WTC11 (cell line): ENCODE measurements at regions not wholly inside any gene's neighbourhood (a gene's known extent, or its start where the extent isn't known, plus 50 kb on each side); places are given as distances from the start of the nearest gene placed in this dataset.

Experiments
- ATAC-seq: fragments of 200-7000 bp; cut with Tn5 transposase; 2 replicates; pipeline ENCODE4 v1.10.0; 2021; ENCODE audit warnings: mild to moderate bottlenecking, moderate library complexity
- CTCF ChIA-PET: fragments of 300-600 bp; sonication (Branson Sonifier 250); formaldehyde crosslinking; loops from one replicate; lab custom pipeline; 2021; ENCODE audit warnings: antibody characterized with exemption; lab: Charles Lee
- POLR2A ChIA-PET: fragments of 350-600 bp; sonication (Branson Sonifier 250); formaldehyde crosslinking; loops from one replicate; lab custom pipeline; 2021; ENCODE audit warnings: antibody characterized with exemption; lab: Charles Lee
- DNase-seq: peaks from one replicate; pipeline ENCODE4 v3.0.0; 2021; ENCODE audit warnings: low spot score
- H3K27ac Mint-ChIP-seq: 2 replicates; pipeline ENCODE4 v1.8.0; 2021; ENCODE audit warnings: mixed read lengths
- H3K27me3 Mint-ChIP-seq: 2 replicates; pipeline ENCODE4 v1.8.0; 2021; ENCODE audit warnings: low read depth, mild to moderate bottlenecking, moderate library complexity, mixed read lengths
- H3K36me3 Mint-ChIP-seq: 2 replicates; pipeline ENCODE4 v1.8.0; 2021; ENCODE audit warnings: mixed read lengths
- H3K4me1 Mint-ChIP-seq: 2 replicates; pipeline ENCODE4 v1.8.0; 2022; ENCODE audit warnings: mixed read lengths
- H3K4me3 Mint-ChIP-seq: 2 replicates; pipeline ENCODE4 v1.8.0; 2021; ENCODE audit warnings: mild to moderate bottlenecking, moderate library complexity, mixed read lengths
- H3K9me3 Mint-ChIP-seq: 2 replicates; pipeline ENCODE4 v1.8.0; 2021; ENCODE audit warnings: mixed read lengths
- AFF4 ChIP-seq: sonication (generic); formaldehyde crosslinking; IDR thresholded peaks from 2 replicates; pipeline ENCODE4 v1.8.1; 2023; ENCODE audit warnings: mild to moderate bottlenecking, missing genetic modification reagents, borderline replicate concordance
- CBFB ChIP-seq: sonication (generic); formaldehyde crosslinking; IDR thresholded peaks from 2 replicates; pipeline ENCODE4 v1.8.1; 2022; ENCODE audit warnings: mild to moderate bottlenecking, low read depth, missing genetic modification reagents
- CREB1 ChIP-seq: sonication (generic); formaldehyde crosslinking; IDR thresholded peaks from 2 replicates; pipeline ENCODE4 v1.8.0; 2023; ENCODE audit warnings: mild to moderate bottlenecking, missing genetic modification reagents
- E2F1 ChIP-seq: sonication (generic); formaldehyde crosslinking; IDR thresholded peaks from 2 replicates; pipeline ENCODE4 v1.8.0; 2022; ENCODE audit warnings: mild to moderate bottlenecking, missing genetic modification reagents
- E2F5 ChIP-seq: sonication (generic); formaldehyde crosslinking; IDR thresholded peaks from 2 replicates; pipeline ENCODE4 v1.8.1; 2022; ENCODE audit warnings: mild to moderate bottlenecking, moderate library complexity, missing genetic modification reagents
- ERG ChIP-seq: fragments of 250-450 bp; sonication (Bioruptor Pico); IDR thresholded peaks from 2 replicates; pipeline ENCODE4 v1.8.0; 2021; ENCODE audit warnings: mild to moderate bottlenecking
- ETV6 ChIP-seq: sonication (generic); formaldehyde crosslinking; IDR thresholded peaks from 2 replicates; pipeline ENCODE4 v1.8.1; 2022; ENCODE audit warnings: mild to moderate bottlenecking, missing genetic modification reagents
- GABPB1 ChIP-seq: sonication (generic); formaldehyde crosslinking; IDR thresholded peaks from 2 replicates; pipeline ENCODE4 v1.8.1; 2023; ENCODE audit warnings: mild to moderate bottlenecking, missing genetic modification reagents
- HMGA2 ChIP-seq: fragments of 250-450 bp; sonication (Bioruptor Pico); IDR thresholded peaks from 2 replicates; pipeline ENCODE4 v1.4.0; 2021; ENCODE audit warnings: mild to moderate bottlenecking, moderate library complexity
- IRF1 ChIP-seq: sonication (generic); formaldehyde crosslinking; IDR thresholded peaks from 2 replicates; pipeline ENCODE4 v1.8.0; 2023; ENCODE audit warnings: missing genetic modification reagents
- OVOL2 ChIP-seq: fragments of 250-450 bp; sonication (Bioruptor Pico); IDR thresholded peaks from 2 replicates; pipeline ENCODE4 v1.9.0; 2021; ENCODE audit warnings: mild to moderate bottlenecking, borderline replicate concordance
- PRRX2 ChIP-seq: fragments of 250-450 bp; sonication (Bioruptor Pico); IDR thresholded peaks from 2 replicates; pipeline ENCODE4 v1.8.0; 2021; ENCODE audit warnings: mild to moderate bottlenecking
- RELA ChIP-seq: sonication (generic); formaldehyde crosslinking; IDR thresholded peaks from 2 replicates; pipeline ENCODE4 v1.8.1; 2022; ENCODE audit warnings: missing genetic modification reagents, mild to moderate bottlenecking, borderline replicate concordance
- SOX15 ChIP-seq: fragments of 250-450 bp; sonication (Bioruptor Pico); IDR thresholded peaks from 2 replicates; pipeline ENCODE4 v1.9.0; 2021; ENCODE audit warnings: mild to moderate bottlenecking
- TEAD4 ChIP-seq: sonication (generic); formaldehyde crosslinking; IDR thresholded peaks from 2 replicates; pipeline ENCODE4 v1.8.0; 2022; ENCODE audit warnings: mild to moderate bottlenecking, missing genetic modification reagents
- ZNF232 ChIP-seq: sonication (generic); formaldehyde crosslinking; IDR thresholded peaks from 2 replicates; pipeline ENCODE4 v1.8.0; 2022; ENCODE audit warnings: mild to moderate bottlenecking, missing genetic modification reagents
- ZNF317 ChIP-seq: sonication (generic); formaldehyde crosslinking; IDR thresholded peaks from 2 replicates; pipeline ENCODE4 v1.8.1; 2023; ENCODE audit warnings: low read depth, mild to moderate bottlenecking, moderate library complexity, missing genetic modification reagents, borderline replicate concordance
- ZNF423 ChIP-seq: fragments of 250-450 bp; sonication (Bioruptor Pico); IDR thresholded peaks from 2 replicates; pipeline ENCODE4 v2.1.2; 2022; ENCODE audit warnings: mild to moderate bottlenecking, moderate library complexity
- TF ChIP-seq, protein P1 (sequence below): sonication (generic); formaldehyde crosslinking; IDR thresholded peaks from 2 replicates; pipeline ENCODE4 v1.8.1; 2023; ENCODE audit warnings: mild to moderate bottlenecking, missing genetic modification reagents, moderate library complexity
- TF ChIP-seq, protein P2 (sequence below): fragments of 200-600 bp; IDR thresholded peaks from 2 replicates; pipeline ENCODE4 v1.8.0; 2022; ENCODE audit warnings: antibody characterized with exemption
- TF ChIP-seq, protein P3 (sequence below): sonication (generic); formaldehyde crosslinking; IDR thresholded peaks from 2 replicates; pipeline ENCODE4 v1.8.1; 2022; ENCODE audit warnings: low read depth, missing genetic modification reagents, borderline replicate concordance
- TF ChIP-seq, protein P4 (sequence below): fragments of 250-450 bp; sonication (Bioruptor Pico); IDR thresholded peaks from 2 replicates; pipeline ENCODE4 v1.9.0; 2021; ENCODE audit warnings: mild to moderate bottlenecking

DNA sequence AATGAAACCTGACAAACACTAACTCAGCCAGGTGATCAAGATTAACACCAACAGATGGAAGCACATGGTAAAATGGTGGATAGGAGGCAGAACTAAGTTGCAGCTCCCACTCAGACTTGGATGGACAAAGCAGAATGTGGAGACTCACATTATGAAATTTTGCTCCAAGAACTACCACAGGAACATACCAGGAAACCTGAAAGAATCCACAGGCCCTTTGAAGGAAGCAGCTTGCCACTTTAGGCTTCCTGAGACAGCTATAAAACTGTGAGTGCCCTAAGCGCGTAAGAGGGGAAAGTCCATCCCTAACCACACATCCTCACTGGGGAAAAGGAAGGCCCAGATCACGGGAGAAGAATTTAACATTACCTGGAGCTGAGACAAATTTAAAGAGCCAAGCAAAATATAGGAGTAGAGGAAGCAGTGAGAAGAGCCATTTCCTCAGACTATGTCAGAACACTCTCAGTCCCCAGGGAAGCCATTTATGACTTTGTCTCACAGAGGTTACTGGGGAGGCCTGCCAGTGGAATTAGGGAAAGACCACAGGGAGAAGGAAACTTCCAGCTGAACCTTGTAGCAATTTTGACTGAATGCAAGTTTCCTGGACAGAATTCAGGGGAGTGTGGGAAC, 224.5 kb downstream of the TEX13C start (continued):
- TF ChIP-seq RELA (CRISPR knock-in tag) (no peak), TEAD4 (CRISPR knock-in tag) (no peak), ETV6 (CRISPR knock-in tag) (no peak), E2F5 (CRISPR knock-in tag) (no peak)
- TF ChIP-seq, protein P1, sequence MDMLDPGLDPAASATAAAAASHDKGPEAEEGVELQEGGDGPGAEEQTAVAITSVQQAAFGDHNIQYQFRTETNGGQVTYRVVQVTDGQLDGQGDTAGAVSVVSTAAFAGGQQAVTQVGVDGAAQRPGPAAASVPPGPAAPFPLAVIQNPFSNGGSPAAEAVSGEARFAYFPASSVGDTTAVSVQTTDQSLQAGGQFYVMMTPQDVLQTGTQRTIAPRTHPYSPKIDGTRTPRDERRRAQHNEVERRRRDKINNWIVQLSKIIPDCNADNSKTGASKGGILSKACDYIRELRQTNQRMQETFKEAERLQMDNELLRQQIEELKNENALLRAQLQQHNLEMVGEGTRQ (CRISPR knock-in tag) = no peak
- TF ChIP-seq, protein P2, sequence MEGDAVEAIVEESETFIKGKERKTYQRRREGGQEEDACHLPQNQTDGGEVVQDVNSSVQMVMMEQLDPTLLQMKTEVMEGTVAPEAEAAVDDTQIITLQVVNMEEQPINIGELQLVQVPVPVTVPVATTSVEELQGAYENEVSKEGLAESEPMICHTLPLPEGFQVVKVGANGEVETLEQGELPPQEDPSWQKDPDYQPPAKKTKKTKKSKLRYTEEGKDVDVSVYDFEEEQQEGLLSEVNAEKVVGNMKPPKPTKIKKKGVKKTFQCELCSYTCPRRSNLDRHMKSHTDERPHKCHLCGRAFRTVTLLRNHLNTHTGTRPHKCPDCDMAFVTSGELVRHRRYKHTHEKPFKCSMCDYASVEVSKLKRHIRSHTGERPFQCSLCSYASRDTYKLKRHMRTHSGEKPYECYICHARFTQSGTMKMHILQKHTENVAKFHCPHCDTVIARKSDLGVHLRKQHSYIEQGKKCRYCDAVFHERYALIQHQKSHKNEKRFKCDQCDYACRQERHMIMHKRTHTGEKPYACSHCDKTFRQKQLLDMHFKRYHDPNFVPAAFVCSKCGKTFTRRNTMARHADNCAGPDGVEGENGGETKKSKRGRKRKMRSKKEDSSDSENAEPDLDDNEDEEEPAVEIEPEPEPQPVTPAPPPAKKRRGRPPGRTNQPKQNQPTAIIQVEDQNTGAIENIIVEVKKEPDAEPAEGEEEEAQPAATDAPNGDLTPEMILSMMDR = no peak

- TF ChIP-seq ERG (CRISPR knock-in tag) = no peak
- no peak for TF ChIP-seq CREB1 (CRISPR knock-in tag)
- TF ChIP-seq CBFB = no peak
- TF ChIP-seq AFF4 (CRISPR knock-in tag) = no peak
- no peak for TF ChIP-seq ETV6 (CRISPR knock-in tag)
- TF ChIP-seq E2F1 (CRISPR knock-in tag) = no peak
- no peak for TF ChIP-seq SOX15 (CRISPR knock-in tag)
- TF ChIP-seq OVOL2 (CRISPR knock-in tag) = no peak
- TF ChIP-seq PRRX2 (CRISPR knock-in tag) = no peak
- TF ChIP-seq ZNF232 (CRISPR knock-in tag) = no peak
- TF ChIP-seq HMGA2 (CRISPR knock-in tag) = no peak
- TF ChIP-seq, protein P3, sequence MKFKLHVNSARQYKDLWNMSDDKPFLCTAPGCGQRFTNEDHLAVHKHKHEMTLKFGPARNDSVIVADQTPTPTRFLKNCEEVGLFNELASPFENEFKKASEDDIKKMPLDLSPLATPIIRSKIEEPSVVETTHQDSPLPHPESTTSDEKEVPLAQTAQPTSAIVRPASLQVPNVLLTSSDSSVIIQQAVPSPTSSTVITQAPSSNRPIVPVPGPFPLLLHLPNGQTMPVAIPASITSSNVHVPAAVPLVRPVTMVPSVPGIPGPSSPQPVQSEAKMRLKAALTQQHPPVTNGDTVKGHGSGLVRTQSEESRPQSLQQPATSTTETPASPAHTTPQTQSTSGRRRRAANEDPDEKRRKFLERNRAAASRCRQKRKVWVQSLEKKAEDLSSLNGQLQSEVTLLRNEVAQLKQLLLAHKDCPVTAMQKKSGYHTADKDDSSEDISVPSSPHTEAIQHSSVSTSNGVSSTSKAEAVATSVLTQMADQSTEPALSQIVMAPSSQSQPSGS (CRISPR knock-in tag) = no peak
- no peak for TF ChIP-seq ZNF423
- no peak for TF ChIP-seq ZNF317 (CRISPR knock-in tag)
- TF ChIP-seq IRF1 (CRISPR knock-in tag) = no peak
- TF ChIP-seq GABPB1 (CRISPR knock-in tag) = no peak
- TF ChIP-seq, protein P4, sequence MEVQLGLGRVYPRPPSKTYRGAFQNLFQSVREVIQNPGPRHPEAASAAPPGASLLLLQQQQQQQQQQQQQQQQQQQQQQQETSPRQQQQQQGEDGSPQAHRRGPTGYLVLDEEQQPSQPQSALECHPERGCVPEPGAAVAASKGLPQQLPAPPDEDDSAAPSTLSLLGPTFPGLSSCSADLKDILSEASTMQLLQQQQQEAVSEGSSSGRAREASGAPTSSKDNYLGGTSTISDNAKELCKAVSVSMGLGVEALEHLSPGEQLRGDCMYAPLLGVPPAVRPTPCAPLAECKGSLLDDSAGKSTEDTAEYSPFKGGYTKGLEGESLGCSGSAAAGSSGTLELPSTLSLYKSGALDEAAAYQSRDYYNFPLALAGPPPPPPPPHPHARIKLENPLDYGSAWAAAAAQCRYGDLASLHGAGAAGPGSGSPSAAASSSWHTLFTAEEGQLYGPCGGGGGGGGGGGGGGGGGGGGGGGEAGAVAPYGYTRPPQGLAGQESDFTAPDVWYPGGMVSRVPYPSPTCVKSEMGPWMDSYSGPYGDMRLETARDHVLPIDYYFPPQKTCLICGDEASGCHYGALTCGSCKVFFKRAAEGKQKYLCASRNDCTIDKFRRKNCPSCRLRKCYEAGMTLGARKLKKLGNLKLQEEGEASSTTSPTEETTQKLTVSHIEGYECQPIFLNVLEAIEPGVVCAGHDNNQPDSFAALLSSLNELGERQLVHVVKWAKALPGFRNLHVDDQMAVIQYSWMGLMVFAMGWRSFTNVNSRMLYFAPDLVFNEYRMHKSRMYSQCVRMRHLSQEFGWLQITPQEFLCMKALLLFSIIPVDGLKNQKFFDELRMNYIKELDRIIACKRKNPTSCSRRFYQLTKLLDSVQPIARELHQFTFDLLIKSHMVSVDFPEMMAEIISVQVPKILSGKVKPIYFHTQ = no peak
- Mint-ChIP-seq H3K9me3 (peaks cover 38% of the 10 kb centered on the region), H3K27me3 (no peaks in the 10 kb centered on the region; the same call in 1 of the 2 replicates), H3K27ac (no peak overlapping the region), H3K4me3 (no peak overlapping the region), H3K4me1 (peaks cover 12% of the 10 kb centered on the region), H3K36me3 (peaks cover 7% of the 10 kb centered on the region)
- ATAC-seq (no peak), DNase-seq (no peak)
- POLR2A ChIA-PET = no interaction called here
- CTCF ChIA-PET = no interaction called here
Measured at GRCh38 chrX:125544856-125545255, 225.2 kb downstream of the TEX13C start.
